BJ (cell line): ENCODE measurements at regions not wholly inside any gene's neighbourhood (a gene's known extent, or its start where the extent isn't known, plus 50 kb on each side); places are given as distances from the start of the nearest gene placed in this dataset.

ENCODE experiments used
- CTCF ChIA-PET: fragments of 350-600 bp; formaldehyde crosslinking; extraction: SDS; loops from one replicate; lab custom pipeline; 2021; ENCODE audit warnings: antibody characterized with exemption, inconsistent platforms; lab: Yijun Ruan, JAX
- POLR2A ChIA-PET: fragments of 300-600 bp; sonication (Branson Sonifier 250); formaldehyde crosslinking; extraction: SDS; loops from one replicate; lab custom pipeline; 2021; ENCODE audit warnings: antibody characterized with exemption; lab: Charles Lee
- DNase-seq: peaks from one replicate; pipeline ENCODE4 v3.0.0-alpha.2; 2011; ENCODE audit warnings: low read depth
- H3K27me3 ChIP-seq: 2 replicates; pipeline ENCODE4 v1.6.0; 2011; ENCODE audit warnings: low read length; ENCODE audit not compliant: control insufficient read depth, insufficient read depth
- H3K36me3 ChIP-seq: 2 replicates; pipeline ENCODE4 v1.5.1; 2011; ENCODE audit warnings: low read length; ENCODE audit not compliant: control insufficient read depth, insufficient read depth
- H3K4me3 ChIP-seq: 2 replicates; pipeline ENCODE4 v1.5.1; 2011; ENCODE audit warnings: low read depth, mild to moderate bottlenecking, control low read depth, low read length
- TF ChIP-seq, protein P1 (sequence below): IDR thresholded peaks from 2 replicates; pipeline ENCODE4 v1.5.1; 2011; ENCODE audit warnings: low read depth, mild to moderate bottlenecking, control low read depth, inconsistent platforms, low read length, moderate library complexity; ENCODE audit not compliant: insufficient read depth

DNA sequence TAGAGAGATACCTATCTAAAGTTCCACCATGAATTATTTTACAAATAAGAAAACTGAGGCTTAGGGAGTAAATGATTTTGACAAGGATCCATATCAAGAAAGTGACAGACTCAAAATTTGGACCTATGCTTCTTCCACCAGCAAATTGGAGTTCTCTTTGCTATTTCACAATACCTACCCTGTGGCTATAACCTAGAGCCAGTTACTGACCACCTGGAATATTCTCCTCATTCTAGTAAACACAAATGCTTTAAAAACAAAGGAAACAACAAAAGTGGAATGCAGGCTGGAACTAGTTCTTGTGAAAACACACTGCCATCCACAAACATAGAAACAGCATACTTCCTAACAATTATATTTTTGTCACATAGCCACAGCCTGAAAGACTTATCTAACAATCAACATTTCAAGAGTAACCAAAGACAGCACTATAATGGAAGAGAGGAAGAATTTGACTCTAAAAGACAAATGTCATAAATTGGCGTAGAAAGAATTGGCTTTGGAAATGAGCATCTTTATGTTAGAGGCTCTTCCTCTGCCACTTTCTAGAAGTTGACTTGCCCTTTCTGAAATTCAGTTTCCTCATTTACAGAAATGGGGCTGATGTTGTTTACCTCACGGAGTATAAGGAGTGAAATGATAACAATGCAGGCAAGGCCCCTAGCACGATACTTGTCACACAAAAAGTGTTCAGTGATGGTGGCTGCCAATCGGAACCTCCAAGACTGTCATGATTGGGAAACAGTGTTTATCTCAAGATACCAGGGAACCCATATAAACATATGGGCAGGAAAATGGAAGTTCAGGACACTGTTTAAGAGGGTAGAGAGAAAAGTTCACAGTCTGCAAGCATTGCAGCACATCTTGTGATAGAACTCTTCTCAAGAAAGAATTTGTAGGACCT lies 138.6 kb upstream of the LGR5 start:
- TF ChIP-seq, protein P1, sequence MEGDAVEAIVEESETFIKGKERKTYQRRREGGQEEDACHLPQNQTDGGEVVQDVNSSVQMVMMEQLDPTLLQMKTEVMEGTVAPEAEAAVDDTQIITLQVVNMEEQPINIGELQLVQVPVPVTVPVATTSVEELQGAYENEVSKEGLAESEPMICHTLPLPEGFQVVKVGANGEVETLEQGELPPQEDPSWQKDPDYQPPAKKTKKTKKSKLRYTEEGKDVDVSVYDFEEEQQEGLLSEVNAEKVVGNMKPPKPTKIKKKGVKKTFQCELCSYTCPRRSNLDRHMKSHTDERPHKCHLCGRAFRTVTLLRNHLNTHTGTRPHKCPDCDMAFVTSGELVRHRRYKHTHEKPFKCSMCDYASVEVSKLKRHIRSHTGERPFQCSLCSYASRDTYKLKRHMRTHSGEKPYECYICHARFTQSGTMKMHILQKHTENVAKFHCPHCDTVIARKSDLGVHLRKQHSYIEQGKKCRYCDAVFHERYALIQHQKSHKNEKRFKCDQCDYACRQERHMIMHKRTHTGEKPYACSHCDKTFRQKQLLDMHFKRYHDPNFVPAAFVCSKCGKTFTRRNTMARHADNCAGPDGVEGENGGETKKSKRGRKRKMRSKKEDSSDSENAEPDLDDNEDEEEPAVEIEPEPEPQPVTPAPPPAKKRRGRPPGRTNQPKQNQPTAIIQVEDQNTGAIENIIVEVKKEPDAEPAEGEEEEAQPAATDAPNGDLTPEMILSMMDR = no peak
- Histone ChIP-seq H3K27me3 (no peaks in the 10 kb centered on the region), H3K4me3 (no peak overlapping the region), H3K36me3 (no peaks in the 10 kb centered on the region)
- DNase-seq = no peak
- ChIA-PET CTCF (no interaction called here), POLR2A (no interaction called here)

DNA sequence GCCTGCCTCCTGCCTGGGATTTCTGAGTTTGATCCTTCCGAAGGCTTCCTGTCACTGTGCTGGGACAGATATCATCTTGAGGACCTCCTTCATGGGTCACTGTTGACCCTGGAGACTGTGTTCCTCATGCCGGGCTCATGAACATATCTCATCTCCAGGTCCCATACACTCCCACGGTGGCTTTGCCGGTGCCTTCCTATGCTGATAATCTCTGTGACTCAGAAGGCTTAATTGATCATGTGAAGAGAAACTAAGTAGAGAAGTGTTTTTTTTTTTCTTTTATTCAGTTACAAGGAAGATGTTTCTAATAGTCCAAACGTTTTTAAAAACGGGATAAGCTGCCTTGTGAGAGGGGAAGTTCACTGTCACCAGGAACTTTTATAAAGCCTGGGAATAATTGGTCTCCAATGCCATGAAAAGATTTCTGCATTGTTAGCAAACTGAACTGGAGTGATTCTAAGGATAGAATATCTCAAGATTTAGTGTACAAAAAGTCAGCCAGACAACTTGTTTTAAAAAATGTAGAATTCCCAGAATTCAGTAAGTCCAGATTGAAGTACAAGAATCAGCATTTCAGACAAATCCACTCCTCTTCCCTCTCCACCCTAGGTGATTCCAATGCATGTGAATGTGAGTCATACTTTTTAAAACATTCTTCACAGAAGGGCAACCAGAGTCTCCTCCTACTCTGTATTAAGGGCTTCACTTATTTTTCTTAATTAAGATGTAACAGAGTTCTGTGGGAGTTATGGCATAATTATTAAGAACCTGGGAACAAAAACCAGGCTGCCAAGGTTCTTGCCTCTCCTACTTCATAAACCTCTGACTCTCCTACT lies 139.8 kb upstream of the LGR5 start:
- CTCF ChIA-PET = no interaction called here
- TF ChIP-seq, protein P1 = no peak
- H3K4me3 ChIP-seq = no peak overlapping the region
- DNase-seq = no peak
- H3K36me3 ChIP-seq = no peaks in the 10 kb centered on the region
- H3K27me3 ChIP-seq = no peaks in the 10 kb centered on the region
- POLR2A ChIA-PET = no interaction called here

DNA sequence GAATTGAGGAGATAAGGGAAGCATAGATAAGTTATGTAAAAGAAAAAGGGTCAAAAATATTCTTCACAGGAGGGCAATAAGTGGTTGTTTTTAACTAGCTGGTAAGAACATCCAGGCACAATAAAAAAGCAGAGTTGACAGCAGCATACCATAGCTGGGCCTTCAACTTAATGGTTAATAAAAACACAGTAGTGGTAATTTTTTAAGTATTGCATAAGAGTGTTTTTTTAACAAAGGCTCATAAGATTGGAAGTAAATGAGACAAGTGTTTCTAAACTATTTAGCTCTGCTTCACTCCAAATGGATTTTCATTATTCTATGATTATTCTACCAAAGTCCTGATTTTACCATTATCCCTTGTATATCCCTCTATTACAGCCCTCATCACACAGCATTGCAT lies 140.1 kb upstream of the TSPAN8 start:
- no peaks in the 10 kb centered on the region for H3K27me3 ChIP-seq
- TF ChIP-seq, protein P1 = no peak
- no peaks in the 10 kb centered on the region for H3K36me3 ChIP-seq
- ChIA-PET CTCF (no interaction called here), POLR2A (no interaction called here)
- DNase-seq = no peak
- H3K4me3 ChIP-seq = no peak overlapping the region

DNA sequence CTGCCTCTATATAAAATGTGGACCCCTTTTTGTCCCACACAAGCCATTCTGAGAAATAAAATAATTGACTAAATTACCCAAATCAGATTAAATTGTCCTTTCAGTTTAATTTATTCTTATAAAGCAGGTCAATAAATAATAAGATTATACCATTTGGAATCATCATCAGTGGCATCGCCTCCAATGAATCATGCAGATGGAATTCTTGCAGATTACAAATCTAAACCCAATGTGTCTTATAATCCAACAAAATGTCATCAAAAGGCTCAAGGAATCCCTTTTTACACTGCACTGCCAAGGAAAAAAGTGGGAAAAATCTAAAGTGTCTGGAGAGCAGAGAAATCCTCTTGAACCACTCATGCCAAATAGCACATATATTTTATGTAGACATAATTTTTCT lies 138.2 kb upstream of the TSPAN8 start:
- no peaks in the 10 kb centered on the region for H3K27me3 ChIP-seq
- no peak overlapping the region for H3K4me3 ChIP-seq
- no peak for DNase-seq
- CTCF ChIA-PET = no interaction called here
- TF ChIP-seq, protein P1 = no peak
- H3K36me3 ChIP-seq = no peaks in the 10 kb centered on the region
- POLR2A ChIA-PET = no interaction called here

DNA sequence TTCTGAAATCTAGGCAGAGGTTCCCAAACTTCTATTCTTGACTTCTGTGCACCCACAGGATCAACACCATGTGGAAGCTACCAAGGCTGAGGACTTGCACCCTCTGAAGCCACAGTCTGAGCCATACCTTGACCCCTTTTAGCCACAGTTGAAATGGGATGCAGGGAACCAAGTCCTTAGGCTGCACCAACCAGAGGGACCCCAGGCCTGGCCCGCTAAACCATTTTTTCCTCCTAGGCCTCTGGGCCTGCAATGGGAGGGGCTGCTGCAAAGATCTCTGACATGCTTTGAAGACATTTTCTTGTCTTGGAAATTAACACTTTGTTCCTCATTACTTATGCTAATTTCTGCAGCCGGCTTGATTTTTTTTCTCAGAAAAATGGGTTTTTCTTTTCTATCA lies 133.9 kb upstream of the TSPAN8 start:
- Histone ChIP-seq H3K27me3 (no peaks in the 10 kb centered on the region), H3K36me3 (no peaks in the 10 kb centered on the region), H3K4me3 (no peak overlapping the region)
- POLR2A ChIA-PET = no interaction called here
- DNase-seq = no peak
- TF ChIP-seq, protein P1 = no peak
- CTCF ChIA-PET = no interaction called here
